HG02885 (cell line): ENCODE measurements at regions not wholly inside any gene's neighbourhood (a gene's known extent, or its start where the extent isn't known, plus 50 kb on each side); places are given as distances from the start of the nearest gene placed in this dataset.
"Not testable (repeated sequence)": the region's sequence is repeated elsewhere in the genome, so short reads cannot be mapped to it uniquely, and the experiment has no call there.

Experiments
- ATAC-seq: cut with Tn5 transposase; IDR thresholded peaks from one replicate; pipeline ENCODE4 v1.9.1; 2021; ENCODE audit warnings: mild to moderate bottlenecking; ENCODE audit not compliant: unreplicated experiment, poor library complexity

DNA sequence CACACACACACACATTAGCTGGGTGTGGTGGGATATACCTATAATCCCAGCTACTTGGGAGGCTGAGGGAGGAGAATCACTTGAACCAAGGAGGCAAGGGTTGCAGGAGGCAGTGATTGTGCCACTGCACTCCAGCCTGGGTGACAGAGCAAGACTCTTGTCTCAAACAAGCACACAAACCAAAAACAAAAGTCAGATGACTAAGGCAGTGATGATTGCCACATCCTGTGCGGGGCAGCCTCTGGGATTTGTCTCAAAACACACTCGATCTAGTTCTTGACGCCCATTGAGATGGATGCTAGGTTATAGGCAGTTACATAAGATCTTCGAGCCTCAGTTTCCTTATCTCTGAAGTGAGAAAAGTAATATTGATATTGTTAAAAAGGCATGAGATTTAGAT is 57.8 kb upstream of the NBPF8 start:
- not testable (repeated sequence) for ATAC-seq

GRCh38 chr1:120356170-120356569 is 58.7 kb upstream of the NBPF8 start:
- ATAC-seq, result not testable (repeated sequence)

GRCh38 chr1:120354618-120355184 is 60.1 kb upstream of the NBPF8 start:
- not testable (repeated sequence) for ATAC-seq

- ATAC-seq, result not testable (repeated sequence)
These were observed 72.4 kb upstream of the NBPF8 start for GRCh38 chr1:120342231-120343073.

DNA sequence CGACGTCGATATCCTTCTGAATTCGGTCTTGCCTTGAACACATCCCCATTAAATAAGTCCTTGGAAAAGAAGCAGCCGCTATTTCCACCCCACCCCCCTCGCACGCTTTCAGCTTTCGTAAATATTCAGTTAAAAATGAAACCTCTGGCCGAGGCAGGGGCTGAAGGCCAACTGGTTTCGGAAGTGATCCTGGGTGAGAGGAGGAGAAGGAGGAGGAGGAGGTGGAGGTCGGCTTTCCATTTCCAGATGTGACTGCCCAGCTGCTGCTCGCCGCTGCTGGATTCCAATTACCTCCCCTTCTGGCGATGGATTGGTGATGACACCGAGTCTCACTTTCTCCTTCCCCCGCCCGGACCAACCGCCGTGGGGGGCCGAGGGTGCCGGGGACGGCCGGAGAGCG is 73.1 kb upstream of the NBPF8 start:
- not testable (repeated sequence) for ATAC-seq

DNA sequence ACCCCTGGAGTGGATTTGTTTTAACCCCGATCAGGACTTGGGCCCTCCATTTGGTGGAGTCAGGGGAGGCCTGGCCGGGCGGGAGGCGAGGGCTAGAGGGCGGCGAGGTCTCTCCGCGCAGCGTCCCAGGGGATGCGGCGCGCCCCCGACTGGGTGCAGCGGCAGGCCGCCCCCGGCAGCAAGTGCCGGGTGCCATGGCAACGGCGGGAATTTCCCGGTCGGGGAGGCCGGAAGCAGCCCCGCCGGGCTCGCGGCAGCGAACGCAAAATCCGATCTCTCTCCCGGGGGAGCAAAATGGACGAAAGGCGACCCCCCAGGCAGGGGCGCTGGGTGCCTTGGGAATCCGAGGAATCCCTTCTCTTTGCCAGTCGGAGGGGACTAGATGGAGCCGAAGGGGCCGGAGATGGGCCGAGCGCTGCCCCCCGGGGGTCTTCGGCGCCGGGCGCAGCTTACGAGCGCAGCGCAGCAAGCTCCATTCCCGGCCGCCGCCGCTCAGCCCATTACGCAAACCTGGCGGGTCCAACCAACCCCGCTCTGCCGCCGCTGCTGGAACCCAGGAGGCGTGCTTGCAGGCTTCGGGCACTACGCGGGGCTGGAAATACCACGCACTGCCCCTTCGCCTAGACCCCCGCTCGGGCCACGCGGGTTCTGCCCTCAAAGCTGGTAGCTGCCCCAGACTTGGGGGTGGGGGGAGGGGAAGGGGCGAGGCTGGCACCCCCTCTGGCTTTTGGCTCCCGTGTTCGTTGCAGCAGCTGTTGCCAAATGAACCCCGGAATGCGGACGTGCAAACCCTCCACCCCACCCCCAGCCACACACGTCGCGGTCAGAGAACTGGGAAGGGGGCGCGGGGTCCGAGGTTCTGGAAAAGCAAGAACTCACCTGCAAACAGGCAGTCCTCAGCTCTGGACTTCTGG is 73.7 kb upstream of the NBPF8 start:
- ATAC-seq, result not testable (repeated sequence)

- ATAC-seq, result not testable (repeated sequence)
These were observed 99.1 kb upstream of the NBPF8 start for GRCh38 chr1:120315738-120316137.

DNA sequence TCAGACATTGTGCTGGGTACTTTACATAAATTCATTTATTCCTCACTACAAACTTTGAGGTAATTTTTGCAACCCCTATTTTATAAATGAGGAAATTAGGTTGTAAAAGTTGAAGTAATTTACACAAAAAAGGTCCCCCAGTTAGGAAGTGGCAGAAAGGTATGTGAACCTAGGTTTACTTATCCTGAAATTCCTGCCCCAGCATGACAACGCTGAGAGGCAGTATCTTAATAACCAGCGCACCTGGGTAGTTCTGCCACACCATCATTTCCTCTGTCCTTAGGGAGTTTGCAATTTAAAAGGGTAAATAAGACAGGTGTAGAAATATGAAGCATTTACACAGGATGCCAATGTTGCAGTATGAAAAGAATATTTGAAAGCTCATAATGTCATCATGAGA is 102.9 kb upstream of the NBPF8 start:
- not testable (repeated sequence) for ATAC-seq

DNA sequence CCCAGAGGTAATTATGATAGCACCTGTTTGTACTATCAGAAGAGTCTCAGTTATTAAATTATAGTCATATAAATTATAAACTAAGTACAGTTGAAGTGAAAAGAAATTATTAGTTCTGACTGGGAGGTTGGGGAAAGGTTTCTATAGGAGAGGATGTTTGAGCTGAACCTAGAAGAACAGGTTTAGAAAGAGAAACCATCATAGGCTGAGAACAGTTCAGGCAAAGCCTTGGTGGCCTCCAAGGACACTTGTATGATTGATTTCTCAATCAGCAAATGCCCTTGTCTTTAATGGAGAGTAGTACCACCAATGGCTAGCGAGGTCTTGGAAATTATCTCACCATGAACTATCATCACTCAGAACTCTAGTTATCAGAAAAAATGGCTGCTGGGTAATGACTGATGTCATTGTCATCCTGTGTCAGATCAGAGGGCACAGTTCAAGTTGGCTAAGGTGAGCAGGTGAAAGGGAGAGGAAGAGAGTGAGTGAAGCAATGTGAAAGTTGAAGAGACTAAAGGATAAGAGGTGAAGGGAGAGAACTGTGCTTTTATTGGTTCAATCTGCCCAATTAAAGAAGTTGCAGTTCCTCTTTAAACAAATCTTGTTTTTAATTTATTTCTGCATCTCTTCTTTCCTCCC is 105.8 kb upstream of the NBPF8 start:
- not testable (repeated sequence) for ATAC-seq

GRCh38 chr1:120305046-120305445 is 109.8 kb upstream of the NBPF8 start:
- not testable (repeated sequence) for ATAC-seq

DNA sequence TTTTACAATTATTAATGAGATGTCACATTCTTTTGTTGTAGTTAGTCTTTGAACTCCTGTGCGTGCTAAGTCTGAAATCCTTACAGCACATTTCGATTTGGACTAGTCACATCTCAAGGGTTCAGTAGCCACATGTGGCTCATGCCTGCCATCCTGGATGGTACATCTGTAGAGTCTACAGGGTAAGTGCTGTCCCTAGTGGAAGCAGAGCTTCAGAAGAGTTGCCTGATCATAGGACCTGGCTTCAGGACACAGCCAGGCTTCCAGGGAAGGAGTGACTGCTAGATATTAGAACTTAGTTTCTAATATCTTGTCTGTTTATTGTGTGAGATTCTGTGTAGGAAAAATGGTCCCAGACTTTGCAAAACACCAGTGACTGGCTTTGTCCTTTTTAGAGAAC is 110.5 kb upstream of the NBPF8 start:
- ATAC-seq, result not testable (repeated sequence)

- ATAC-seq, result not testable (repeated sequence)
These were observed 115.3 kb upstream of the NBPF8 start for GRCh38 chr1:120299433-120300057.

DNA sequence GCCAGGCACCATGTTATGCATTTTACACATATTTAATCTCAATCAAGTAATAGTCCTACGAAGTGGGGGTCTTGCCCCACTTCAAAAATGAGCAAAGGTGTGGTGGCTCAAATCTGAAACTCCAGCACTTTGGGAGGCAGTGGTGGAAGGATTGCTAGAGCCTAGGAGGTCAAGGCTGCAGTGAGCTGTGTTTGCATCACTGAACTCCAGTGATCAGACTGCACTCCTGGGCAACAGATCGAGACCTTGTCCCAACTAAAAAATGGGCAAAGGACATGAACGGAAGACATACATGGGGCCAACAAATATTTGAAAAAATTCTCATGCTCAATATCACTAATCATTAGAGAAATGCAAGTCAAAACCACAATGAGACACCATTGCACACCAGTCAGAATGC is 116.3 kb upstream of the NBPF8 start:
- not testable (repeated sequence) for ATAC-seq

- ATAC-seq, result not testable (repeated sequence)
These were observed 117.4 kb upstream of the NBPF8 start for GRCh38 chr1:120297345-120297953.

GRCh38 chr1:120290105-120290504 is 113.8 kb upstream of the SEC22B start:
- ATAC-seq, result not testable (repeated sequence)

- ATAC-seq, result not testable (repeated sequence)
These were observed 113.3 kb upstream of the SEC22B start for GRCh38 chr1:120289601-120290074.

DNA sequence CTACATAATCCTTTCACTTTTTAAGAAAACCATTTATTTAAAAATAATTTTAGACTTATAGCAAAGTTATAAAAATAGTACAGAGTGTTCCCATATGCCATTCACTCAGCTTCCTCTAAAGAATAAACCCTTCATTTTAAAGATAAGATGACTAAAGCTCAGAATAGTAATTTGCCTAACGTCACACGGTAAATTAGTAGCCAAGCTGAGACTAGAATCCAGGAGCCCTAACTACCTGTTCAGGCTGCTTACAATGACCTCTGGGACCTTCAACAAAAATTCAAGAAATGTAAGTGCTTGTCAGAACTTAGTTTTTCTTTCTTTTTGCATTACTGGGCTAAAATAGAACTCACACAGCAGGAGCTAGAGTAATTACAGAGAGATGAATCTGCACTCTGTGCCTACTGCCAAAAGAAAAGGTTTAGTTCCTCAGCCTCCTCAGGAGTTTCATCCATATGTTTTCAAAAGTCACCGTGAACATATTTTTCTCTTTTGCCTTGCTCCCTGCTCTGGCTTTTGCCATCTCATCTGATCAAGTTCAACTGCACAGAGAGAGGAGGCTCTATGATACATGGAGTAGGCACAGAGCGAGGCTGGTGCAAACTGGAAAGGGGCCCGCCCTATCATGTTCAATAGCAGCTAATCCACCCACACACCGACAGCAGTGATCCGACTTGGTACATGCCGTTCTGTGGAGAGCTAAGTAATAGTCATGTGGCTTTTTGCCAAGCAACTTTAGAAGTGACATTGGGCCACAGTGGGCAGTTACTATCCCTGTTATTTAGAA is 112.7 kb upstream of the SEC22B start:
- not testable (repeated sequence) for ATAC-seq

DNA sequence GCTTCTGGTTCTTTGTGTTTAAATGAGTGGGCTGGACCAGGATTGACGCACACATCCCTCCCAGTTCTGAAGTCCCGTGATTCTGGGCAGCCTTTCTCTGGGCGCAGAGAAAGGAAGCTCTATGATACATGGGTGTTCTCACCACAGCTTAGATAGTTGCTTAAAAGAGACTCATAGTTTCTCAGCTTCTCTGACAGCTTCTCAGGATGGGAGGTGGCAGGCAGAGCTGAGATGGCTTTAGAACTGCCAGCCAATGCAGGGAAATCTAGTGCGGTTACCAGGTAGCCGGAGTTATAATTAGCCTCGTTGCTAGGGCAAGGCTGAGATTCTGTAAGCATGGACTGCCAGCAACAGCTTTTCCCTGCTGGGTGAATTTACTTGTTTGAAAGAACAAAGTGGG is 111.8 kb upstream of the SEC22B start:
- ATAC-seq, result not testable (repeated sequence)
